Glutamatergic neuron (in vitro differentiated cells): ENCODE measurements at regions not wholly inside any gene's neighbourhood (a gene's known extent, or its start where the extent isn't known, plus 50 kb on each side); places are given as distances from the start of the nearest gene placed in this dataset.

Source experiments
- DNase-seq: peaks from one replicate; pipeline ENCODE4 v3.0.0; 2022
- H3K27ac Mint-ChIP-seq: one replicate; pipeline ENCODE4 v1.8.0; 2020; ENCODE audit warnings: mild to moderate bottlenecking, mixed read lengths, inconsistent platforms; ENCODE audit not compliant: unreplicated experiment
- H3K27me3 Mint-ChIP-seq: one replicate; pipeline ENCODE4 v1.8.0; 2020; ENCODE audit warnings: mild to moderate bottlenecking, moderate library complexity, mixed read lengths, inconsistent platforms; ENCODE audit not compliant: unreplicated experiment
- H3K36me3 Mint-ChIP-seq: one replicate; pipeline ENCODE4 v1.8.0; 2020; ENCODE audit warnings: mild to moderate bottlenecking, mixed read lengths, inconsistent platforms; ENCODE audit not compliant: unreplicated experiment
- H3K4me1 Mint-ChIP-seq: one replicate; pipeline ENCODE4 v1.8.0; 2020; ENCODE audit warnings: mild to moderate bottlenecking, low read depth, mixed read lengths, inconsistent platforms; ENCODE audit not compliant: unreplicated experiment
- H3K4me3 Mint-ChIP-seq: one replicate; pipeline ENCODE4 v1.8.0; 2020; ENCODE audit warnings: mild to moderate bottlenecking, mixed read lengths, inconsistent platforms; ENCODE audit not compliant: unreplicated experiment
- H3K9me3 Mint-ChIP-seq: one replicate; pipeline ENCODE4 v1.8.0; 2020; ENCODE audit warnings: mild to moderate bottlenecking, moderate library complexity, mixed read lengths, inconsistent platforms; ENCODE audit not compliant: unreplicated experiment
- CTCF ChIP-seq: fragments of 200-600 bp; sonication (generic); IDR thresholded peaks from one replicate; pipeline ENCODE4 v1.5.0; 2021; ENCODE audit not compliant: partially characterized antibody, unreplicated experiment

GRCh38 chr11:16421826-16422225, 65.5 kb upstream of the SOX6 start:
- H3K36me3 Mint-ChIP-seq = no peaks in the 10 kb centered on the region
- no peaks in the 10 kb centered on the region for H3K27me3 Mint-ChIP-seq
- H3K9me3 Mint-ChIP-seq = no peaks in the 10 kb centered on the region
- TF ChIP-seq CTCF = no peak
- no peaks in the 10 kb centered on the region for H3K4me1 Mint-ChIP-seq
- no peak overlapping the region for H3K27ac Mint-ChIP-seq
- no peak for DNase-seq
- no peak overlapping the region for H3K4me3 Mint-ChIP-seq

- no peaks in the 10 kb centered on the region for H3K27me3 Mint-ChIP-seq
- no peak overlapping the region for H3K4me3 Mint-ChIP-seq
- TF ChIP-seq CTCF = no peak
- no peak overlapping the region for H3K27ac Mint-ChIP-seq
- DNase-seq = no peak
- no peaks in the 10 kb centered on the region for H3K9me3 Mint-ChIP-seq
- H3K4me1 Mint-ChIP-seq = no peaks in the 10 kb centered on the region
- H3K36me3 Mint-ChIP-seq = no peaks in the 10 kb centered on the region
Observed at GRCh38 chr11:16418428-16419097, 62.2 kb upstream of the SOX6 start.

- DNase-seq = no peak
- Mint-ChIP-seq H3K4me1 (no peaks in the 10 kb centered on the region), H3K36me3 (no peaks in the 10 kb centered on the region), H3K27me3 (no peaks in the 10 kb centered on the region), H3K4me3 (no peak overlapping the region), H3K27ac (no peak overlapping the region), H3K9me3 (no peaks in the 10 kb centered on the region)
- no peak for TF ChIP-seq CTCF
Observed at GRCh38 chr11:16412525-16413172, 56.3 kb upstream of the SOX6 start.

GRCh38 chr11:16410479-16410878, 54.1 kb upstream of the SOX6 start:
- no peak overlapping the region for H3K4me3 Mint-ChIP-seq
- no peak overlapping the region for H3K27ac Mint-ChIP-seq
- no peaks in the 10 kb centered on the region for H3K4me1 Mint-ChIP-seq
- no peak for DNase-seq
- H3K36me3 Mint-ChIP-seq = no peaks in the 10 kb centered on the region
- TF ChIP-seq CTCF = no peak
- peaks cover 3% of the 10 kb centered on the region for H3K27me3 Mint-ChIP-seq
- no peaks in the 10 kb centered on the region for H3K9me3 Mint-ChIP-seq

GRCh38 chr11:16408619-16409018, 52.3 kb upstream of the SOX6 start:
- H3K4me3 Mint-ChIP-seq = no peak overlapping the region
- no peak for DNase-seq
- no peaks in the 10 kb centered on the region for H3K4me1 Mint-ChIP-seq
- H3K27ac Mint-ChIP-seq = no peak overlapping the region
- TF ChIP-seq CTCF = no peak
- H3K27me3 Mint-ChIP-seq = peaks cover 12% of the 10 kb centered on the region
- no peaks in the 10 kb centered on the region for H3K36me3 Mint-ChIP-seq
- H3K9me3 Mint-ChIP-seq = no peaks in the 10 kb centered on the region
